ENCODE measurements at regions not wholly inside any gene's neighbourhood (a gene's known extent, or its start where the extent isn't known, plus 50 kb on each side); places are given as distances from the start of the nearest gene placed in this dataset.

GRCh38 chr15:87489456-87489855, 767.1 kb downstream of the NTRK3 start:
- CTCF ChIA-PET (ENCODE audit: low intra/inter-chr PET ratio, low total read pairs) = no interaction called here
- Histone ChIP-seq H3K27ac (ENCODE audit: extremely low read length, insufficient read depth, low read length) (no peak overlapping the region), H3K79me2 (ENCODE audit: insufficient read depth, low read length) (no peaks in the 10 kb centered on the region), H4K20me1 (ENCODE audit: insufficient read depth, low read length) (no peaks in the 10 kb centered on the region), H3K9me3 (ENCODE audit: low read length) (peaks cover 93% of the 10 kb centered on the region), H3K36me3 (replicated peaks in 1 of 2; ENCODE audit: control insufficient read depth in 1 of 2, insufficient read depth in 2 of 2, low read length in 2 of 2) (no peaks in the 10 kb centered on the region), H2AFZ (ENCODE audit: low read length) (no peak overlapping the region), H3K27me3 (ENCODE audit: control insufficient read depth in 1 of 2, insufficient read depth in 2 of 2, low read length in 2 of 2) (no peaks in the 10 kb centered on the region), H3K4me2 (ENCODE audit: low read depth, low read length) (no peak overlapping the region), H3K4me3 (replicated peaks in 1 of 3; ENCODE audit: insufficient read depth in 1 of 3, low read depth in 2 of 3, low read length in 3 of 3) (no peak overlapping the region), H3K4me1 (ENCODE audit: insufficient read depth, low read length) (no peaks in the 10 kb centered on the region), H3K9ac (ENCODE audit: insufficient read depth, low read depth, low read length) (no peak overlapping the region)
- ATAC-seq (no peak), DNase-seq (ENCODE audit: low spot score) (no peak), FAIRE-seq (no peak)
- intact Hi-C loops (cut with micrococcal nuclease; ENCODE audit: unreplicated experiment) (no loop called here), in situ Hi-C loops (cut with HindIII; ENCODE audit: extremely low pct_ligation_motif_present, low pct_unique_long_range_greater_than_20kb) (no loop called here)
- POLR2A ChIA-PET = no interaction called here
- BruUV-seq (replicated peaks) = no TSS peak
- TF ChIP-seq NR2C2 (CRISPR knock-in tag; IDR thresholded peaks at IDR 0.05; ENCODE audit: borderline replicate concordance) (no peak), ZNF672 (CRISPR knock-in tag; IDR thresholded peaks at IDR 0.05) (no peak)

- POLR2A ChIA-PET = no interaction called here
- Histone ChIP-seq H3K4me2 (ENCODE audit: low read depth, low read length) (no peak overlapping the region), H3K9me3 (ENCODE audit: low read length) (peaks cover 90% of the 10 kb centered on the region), H3K27me3 (ENCODE audit: control insufficient read depth in 1 of 2, insufficient read depth in 2 of 2, low read length in 2 of 2) (no peaks in the 10 kb centered on the region), H3K4me3 (replicated peaks in 1 of 3; ENCODE audit: insufficient read depth in 1 of 3, low read depth in 2 of 3, low read length in 3 of 3) (no peak overlapping the region), H2AFZ (ENCODE audit: low read length) (no peak overlapping the region), H3K4me1 (ENCODE audit: insufficient read depth, low read length) (no peaks in the 10 kb centered on the region), H3K9ac (ENCODE audit: insufficient read depth, low read depth, low read length) (no peak overlapping the region), H3K27ac (ENCODE audit: extremely low read length, insufficient read depth, low read length) (no peak overlapping the region), H3K36me3 (replicated peaks in 1 of 2; ENCODE audit: control insufficient read depth in 1 of 2, insufficient read depth in 2 of 2, low read length in 2 of 2) (no peaks in the 10 kb centered on the region), H4K20me1 (ENCODE audit: insufficient read depth, low read length) (no peaks in the 10 kb centered on the region), H3K79me2 (ENCODE audit: insufficient read depth, low read length) (no peaks in the 10 kb centered on the region)
- CTCF ChIA-PET (ENCODE audit: low intra/inter-chr PET ratio, low total read pairs) = no interaction called here
- ATAC-seq (no peak), DNase-seq (ENCODE audit: low spot score) (no peak), FAIRE-seq (no peak)
- no TSS peak for BruUV-seq (replicated peaks)
- in situ Hi-C loops (cut with HindIII; ENCODE audit: extremely low pct_ligation_motif_present, low pct_unique_long_range_greater_than_20kb) = no loop called here
- intact Hi-C loops (cut with micrococcal nuclease; ENCODE audit: unreplicated experiment) = no loop called here
- 2% methylated on average over 2 of the region's 2 CpGs for WGBS (ENCODE audit: low lambda C conversion rate)
- no peak for TF ChIP-seq ZNF660 (CRISPR knock-in tag; IDR thresholded peaks at IDR 0.05; ENCODE audit: borderline replicate concordance, low read depth)
- TF ChIP-seq ARHGAP35 (CRISPR knock-in tag; IDR thresholded peaks at IDR 0.05; ENCODE audit: borderline replicate concordance) = no peak
- no peak for TF ChIP-seq ATAD3A (CRISPR knock-in tag; IDR thresholded peaks at IDR 0.05)
- no peak for TF ChIP-seq ZNF318 (CRISPR knock-in tag; IDR thresholded peaks at IDR 0.05)
- no peak for TF ChIP-seq MEIS1 (CRISPR knock-in tag; IDR thresholded peaks at IDR 0.05; ENCODE audit: borderline replicate concordance)
- TF ChIP-seq ZSCAN21 (CRISPR knock-in tag; IDR thresholded peaks at IDR 0.05; ENCODE audit: borderline replicate concordance) = no peak
- no peak for TF ChIP-seq SIX1 (CRISPR knock-in tag; IDR thresholded peaks at IDR 0.05; ENCODE audit: borderline replicate concordance)
- no peak for TF ChIP-seq REPIN1 (CRISPR knock-in tag; IDR thresholded peaks at IDR 0.05; ENCODE audit: borderline replicate concordance, low read depth)
- TF ChIP-seq SALL2 (CRISPR knock-in tag; IDR thresholded peaks at IDR 0.05) = no peak
- TF ChIP-seq ZBTB8A (CRISPR knock-in tag; IDR thresholded peaks at IDR 0.05; ENCODE audit: borderline replicate concordance, low read depth) = no peak
These were observed 769.1 kb downstream of the NTRK3 start for GRCh38 chr15:87487484-87487883.

All from HepG2 (cell line).